ENCODE measurements at regions not wholly inside any gene's neighbourhood (a gene's known extent, or its start where the extent isn't known, plus 50 kb on each side); places are given as distances from the start of the nearest gene placed in this dataset.

- TF ChIP-seq CTCF (IDR thresholded peaks at IDR 0.05) (no peak), EZH2 (IDR thresholded peaks at IDR 0.05; ENCODE audit: borderline replicate concordance, insufficient read depth, low read depth, low read length, poor library complexity, severe bottlenecking) (no peak)
These were observed 85.7 kb downstream of the SOX2 start for GRCh38 chr3:181797431-181797830.
